SK-N-MC (cell line): ENCODE measurements at regions not wholly inside any gene's neighbourhood (a gene's known extent, or its start where the extent isn't known, plus 50 kb on each side); places are given as distances from the start of the nearest gene placed in this dataset.

Source experiments
- DNase-seq: peaks from one replicate; pipeline ENCODE4 v3.0.0-alpha.2; 2011; ENCODE audit warnings: low read depth, low spot score
- H3K27ac ChIP-seq: fragments of 200-600 bp; sonication (generic); 2 replicates; pipeline ENCODE4 v1.5.1; 2016; ENCODE audit warnings: mixed run types
- H3K36me3 ChIP-seq: fragments of 200-600 bp; sonication (generic); 2 replicates; pipeline ENCODE4 v1.6.1; 2017; ENCODE audit warnings: antibody characterized with exemption, low read length, mixed read lengths; ENCODE audit not compliant: insufficient read depth
- H3K4me3 ChIP-seq: fragments of 200-600 bp; sonication (generic); 2 replicates; pipeline ENCODE4 v1.5.1; 2016
- H3K9ac ChIP-seq: fragments of 200-600 bp; sonication (generic); 2 replicates; pipeline ENCODE4 v1.8.0; 2017; ENCODE audit warnings: mixed run types, mixed read lengths; ENCODE audit not compliant: insufficient read length
- H3K9me3 ChIP-seq: fragments of 200-600 bp; sonication (generic); 2 replicates; pipeline ENCODE4 v1.6.1; 2017; ENCODE audit warnings: low read depth, mild to moderate bottlenecking, antibody characterized with exemption, low read length, moderate library complexity, mixed read lengths
- EZH2 ChIP-seq: fragments of 200-600 bp; sonication (generic); IDR thresholded peaks from one replicate; pipeline ENCODE4 v1.6.1; 2017; ENCODE audit warnings: antibody characterized with exemption
- FOXP2 ChIP-seq: optimal IDR thresholded peaks from 2 replicates; pipeline ENCODE3; 2011; ENCODE audit warnings: mild to moderate bottlenecking, moderate library complexity; ENCODE audit not compliant: insufficient read depth; ENCODE audit errors: extremely low read length, control extremely low read depth
- POLR2AphosphoS5 ChIP-seq: IDR thresholded peaks from 2 replicates; pipeline ENCODE4 v1.6.1; 2012; ENCODE audit warnings: mild to moderate bottlenecking, low read depth, low read length, borderline replicate concordance

- no peak overlapping the region for H3K27ac ChIP-seq
- TF ChIP-seq EZH2 (no peak), POLR2AphosphoS5 (no peak), FOXP2 (no peak)
- H3K4me3 ChIP-seq = no peak overlapping the region
- H3K9me3 ChIP-seq = peaks cover 4% of the 10 kb centered on the region; the same call in 1 of the 2 replicates
- no peak overlapping the region for H3K9ac ChIP-seq
- no peaks in the 10 kb centered on the region for H3K36me3 ChIP-seq
- no peak for DNase-seq
Observed at GRCh38 chr6:93703431-93703830, 284.1 kb upstream of the EPHA7 start.

DNA sequence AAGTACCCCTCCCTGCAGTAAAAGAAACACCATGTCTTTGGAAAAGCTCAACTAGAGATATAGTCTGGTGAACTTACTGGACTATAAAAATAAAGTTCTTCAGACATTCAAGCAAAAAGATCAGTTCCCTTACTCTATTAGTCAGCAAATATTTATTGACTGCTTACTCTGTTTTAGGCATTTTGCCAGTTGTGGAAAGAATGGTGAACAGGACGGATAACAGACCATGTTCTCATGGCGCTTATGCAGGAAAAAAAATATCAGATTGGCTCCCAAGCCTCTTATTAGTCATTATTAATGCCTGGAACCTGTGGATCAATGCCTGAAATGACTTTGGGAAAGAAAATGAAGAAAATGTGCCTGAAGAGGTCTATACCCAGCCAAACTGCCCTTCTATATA lies 282.2 kb upstream of the EPHA7 start:
- Histone ChIP-seq H3K4me3 (no peak overlapping the region), H3K36me3 (no peaks in the 10 kb centered on the region), H3K27ac (no peak overlapping the region), H3K9me3 (peaks cover 4% of the 10 kb centered on the region; the same call in 1 of the 2 replicates), H3K9ac (no peak overlapping the region)
- DNase-seq = no peak
- TF ChIP-seq POLR2AphosphoS5 (no peak), EZH2 (no peak), FOXP2 (no peak)

DNA sequence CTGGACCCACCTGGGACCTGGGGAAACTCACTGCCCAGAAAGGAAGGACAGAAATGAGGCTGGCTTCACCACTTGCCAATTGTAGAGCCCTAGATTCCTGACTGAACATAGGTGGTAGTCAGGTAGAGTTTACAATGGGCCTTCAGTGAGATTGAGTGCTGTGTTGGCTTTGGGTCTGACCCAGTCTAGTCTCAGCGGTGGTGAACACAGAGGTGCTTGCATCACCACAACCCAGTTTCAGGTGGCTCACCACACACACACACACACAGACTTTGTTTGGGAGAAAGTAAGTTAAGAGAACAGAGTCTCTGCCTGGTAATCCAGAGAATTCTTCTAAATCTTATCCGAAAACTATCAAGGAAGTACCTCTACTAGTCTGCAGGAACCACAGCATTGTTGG lies 266.1 kb upstream of the EPHA7 start:
- H3K9me3 ChIP-seq = no peaks in the 10 kb centered on the region
- H3K9ac ChIP-seq = no peak overlapping the region
- no peak overlapping the region for H3K4me3 ChIP-seq
- no peak for DNase-seq
- TF ChIP-seq EZH2 (no peak), FOXP2 (no peak), POLR2AphosphoS5 (no peak)
- no peaks in the 10 kb centered on the region for H3K36me3 ChIP-seq
- H3K27ac ChIP-seq = no peak overlapping the region

DNA sequence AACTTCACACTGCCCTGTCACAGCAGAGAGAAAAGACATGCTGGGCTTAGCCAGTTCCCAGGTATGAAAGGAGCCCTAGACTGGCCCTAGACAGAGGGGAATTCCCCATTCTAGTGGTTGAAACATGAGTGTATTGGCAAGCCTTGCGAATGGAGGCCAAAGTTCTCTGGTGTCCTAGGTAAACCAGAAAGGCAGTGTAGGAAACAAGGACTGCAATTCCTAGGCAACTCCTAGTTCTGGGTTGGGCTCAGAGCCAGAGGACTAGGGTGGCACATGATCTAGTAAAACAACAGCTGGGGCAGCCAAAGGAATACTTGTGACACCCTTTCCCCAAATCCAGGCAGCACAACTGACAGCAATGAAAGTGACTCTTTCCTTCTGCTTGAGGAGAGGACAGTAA lies 265.0 kb upstream of the EPHA7 start:
- no peak for TF ChIP-seq EZH2
- TF ChIP-seq POLR2AphosphoS5 = no peak
- TF ChIP-seq FOXP2 = no peak
- DNase-seq = no peak
- no peaks in the 10 kb centered on the region for H3K9me3 ChIP-seq
- H3K36me3 ChIP-seq = no peaks in the 10 kb centered on the region
- no peak overlapping the region for H3K27ac ChIP-seq
- no peak overlapping the region for H3K9ac ChIP-seq
- H3K4me3 ChIP-seq = no peak overlapping the region

- DNase-seq = no peak
- TF ChIP-seq FOXP2 (no peak), POLR2AphosphoS5 (no peak), EZH2 (no peak)
- Histone ChIP-seq H3K9ac (no peak overlapping the region), H3K4me3 (no peak overlapping the region), H3K9me3 (no peaks in the 10 kb centered on the region), H3K27ac (no peak overlapping the region), H3K36me3 (no peaks in the 10 kb centered on the region)
Observed at GRCh38 chr6:93679836-93680235, 260.5 kb upstream of the EPHA7 start.

- no peaks in the 10 kb centered on the region for H3K9me3 ChIP-seq
- no peak for DNase-seq
- no peak overlapping the region for H3K9ac ChIP-seq
- no peak overlapping the region for H3K27ac ChIP-seq
- H3K4me3 ChIP-seq = no peak overlapping the region
- TF ChIP-seq EZH2 (no peak), FOXP2 (no peak), POLR2AphosphoS5 (no peak)
- no peaks in the 10 kb centered on the region for H3K36me3 ChIP-seq
Observed at GRCh38 chr6:93678841-93679454, 259.6 kb upstream of the EPHA7 start.

- DNase-seq = no peak
- peak overlapping the region; percentile 41 for H3K4me3 ChIP-seq
- no peaks in the 10 kb centered on the region for H3K9me3 ChIP-seq
- no peaks in the 10 kb centered on the region for H3K36me3 ChIP-seq
- TF ChIP-seq EZH2 (no peak), POLR2AphosphoS5 (no peak), FOXP2 (no peak)
- no peak overlapping the region for H3K9ac ChIP-seq
- peak overlapping the region; percentile 55; the same call in 1 of the 2 replicates for H3K27ac ChIP-seq
Observed at GRCh38 chr6:93677264-93677965, 258.1 kb upstream of the EPHA7 start.

DNA sequence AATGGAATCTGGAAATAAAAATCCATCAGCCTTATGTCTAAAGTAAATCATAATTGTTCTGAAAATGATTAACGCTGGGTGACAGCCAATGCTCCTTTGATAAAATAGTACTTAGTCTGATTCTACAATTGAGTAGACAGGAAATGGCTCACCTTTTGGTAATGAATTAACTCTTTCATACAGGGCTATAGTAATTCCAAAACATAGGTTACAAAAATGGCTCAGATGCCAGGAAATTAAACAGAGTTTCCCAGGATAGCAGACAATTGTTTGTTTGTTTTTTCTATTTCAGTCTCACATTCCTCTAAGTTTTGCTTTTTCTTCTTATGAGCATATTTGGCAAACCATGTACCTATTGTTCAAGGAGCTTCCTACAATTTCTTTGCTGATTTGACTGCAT lies 257.2 kb upstream of the EPHA7 start:
- Histone ChIP-seq H3K36me3 (no peaks in the 10 kb centered on the region), H3K9ac (no peak overlapping the region), H3K4me3 (no peak overlapping the region), H3K27ac (no peak overlapping the region), H3K9me3 (no peaks in the 10 kb centered on the region)
- DNase-seq = no peak
- no peak for TF ChIP-seq FOXP2
- TF ChIP-seq EZH2 = no peak
- TF ChIP-seq POLR2AphosphoS5 = no peak

DNA sequence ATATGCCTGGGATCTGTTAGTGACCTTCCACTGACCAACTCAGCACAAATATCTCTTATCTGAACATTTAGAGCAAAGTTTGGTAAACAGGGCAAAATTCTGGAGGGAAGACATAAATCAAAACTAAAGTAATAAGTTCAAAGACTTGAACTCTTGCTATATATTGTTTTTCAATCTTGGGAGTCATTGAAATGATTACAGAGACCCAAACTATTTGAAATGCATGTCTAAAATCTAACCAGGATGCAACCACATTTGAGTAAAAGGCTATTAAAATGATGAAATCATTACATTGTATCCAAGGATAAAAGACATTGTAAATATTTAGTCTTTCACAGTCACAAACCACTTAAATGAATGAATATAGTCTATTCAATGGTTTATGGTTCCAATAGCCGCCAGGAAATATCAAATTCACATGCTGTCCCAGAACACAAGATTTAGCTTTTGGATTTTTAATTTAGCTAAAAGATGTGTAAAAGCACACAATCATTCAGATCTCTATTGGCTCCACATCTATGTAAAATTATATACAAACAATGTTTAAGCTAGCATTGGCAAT lies 256.6 kb upstream of the EPHA7 start:
- Histone ChIP-seq H3K4me3 (no peak overlapping the region), H3K27ac (no peak overlapping the region), H3K36me3 (no peaks in the 10 kb centered on the region), H3K9ac (no peak overlapping the region), H3K9me3 (no peaks in the 10 kb centered on the region)
- TF ChIP-seq EZH2 (no peak), FOXP2 (no peak), POLR2AphosphoS5 (no peak)
- no peak for DNase-seq
